Aorta (tissue), 5 donors: ENCODE measurements at regions not wholly inside any gene's neighbourhood (a gene's known extent, or its start where the extent isn't known, plus 50 kb on each side); places are given as distances from the start of the nearest gene placed in this dataset.

Experiments used
- ATAC-seq: fragments of 200-7000 bp; cut with Tn5 transposase; one replicate; pipeline ENCODE4 v1.9.1; 2022; ENCODE audit warnings: moderate library complexity; ENCODE audit not compliant: low FRiP score
- DNase-seq, 2 donors: peaks; one replicate each; pipeline ENCODE4 v3.0.0-alpha.2; 2020
- H3K27ac ChIP-seq, 2 donors: one replicate each; pipeline ENCODE4 v1.5.1; 2013; ENCODE audit warnings: low read length in 2 of 2, mild to moderate bottlenecking in 2 of 2, moderate library complexity in 2 of 2, control low read depth in 1 of 2, inconsistent platforms in 1 of 2, low read depth in 1 of 2
- H3K27me3 ChIP-seq, 2 donors: one replicate each; pipeline ENCODE4 v1.6.1; 2013; ENCODE audit warnings: control low read depth in 1 of 2, low read length in 1 of 2, mild to moderate bottlenecking in 1 of 2, moderate library complexity in 1 of 2; ENCODE audit not compliant: insufficient read depth in 2 of 2, control insufficient read depth in 1 of 2
- H3K36me3 ChIP-seq, 2 donors: one replicate each; pipeline ENCODE4 v1.6.1; 2013; ENCODE audit warnings: control low read depth in 1 of 2, low read length in 1 of 2, mild to moderate bottlenecking in 1 of 2; ENCODE audit not compliant: insufficient read depth in 2 of 2, control insufficient read depth in 1 of 2
- H3K4me1 ChIP-seq, 2 donors: one replicate each; pipeline ENCODE4 v1.6.1; 2013; ENCODE audit warnings: low read length in 2 of 2, control low read depth in 1 of 2, mild to moderate bottlenecking in 1 of 2, moderate library complexity in 1 of 2; ENCODE audit not compliant: insufficient read depth in 2 of 2, control insufficient read depth in 1 of 2
- H3K4me3 ChIP-seq, 2 donors: one replicate each; pipeline ENCODE4 v1.5.1; 2013; ENCODE audit warnings: low read length in 2 of 2, control low read depth in 1 of 2, mild to moderate bottlenecking in 1 of 2
- H3K9me3 ChIP-seq: one replicate; pipeline ENCODE4 v1.6.1; 2013; ENCODE audit warnings: mild to moderate bottlenecking, low read length; ENCODE audit not compliant: control insufficient read depth
- WGBS, 2 donors: extraction: QIAGEN DNeasy Blood & Tissue Kit; methylation state at CpG; one replicate each; pipeline ENCODE4 v1.1.7; 2013; 5-methylcytosine and 5-hydroxymethylcytosine counted together
- intact Hi-C, 2 donors: fragments of 100-400 bp; cut with DNase I; formaldehyde crosslinking; loops; one replicate each; pipeline versions ENCODE4 v1.14.2 to v1.15.0; 2022
- donor health status: healthy with polysubstance abuse.
- donor health status: Bipolar disorder and iron deficiency.
- donor health status: DM: no; HTN: no; CAD: no.
- donor health status: DM: no; HTN: no; CAD: no.
- donor health status: DM: yes; HTN: yes; CAD: no.

DNA sequence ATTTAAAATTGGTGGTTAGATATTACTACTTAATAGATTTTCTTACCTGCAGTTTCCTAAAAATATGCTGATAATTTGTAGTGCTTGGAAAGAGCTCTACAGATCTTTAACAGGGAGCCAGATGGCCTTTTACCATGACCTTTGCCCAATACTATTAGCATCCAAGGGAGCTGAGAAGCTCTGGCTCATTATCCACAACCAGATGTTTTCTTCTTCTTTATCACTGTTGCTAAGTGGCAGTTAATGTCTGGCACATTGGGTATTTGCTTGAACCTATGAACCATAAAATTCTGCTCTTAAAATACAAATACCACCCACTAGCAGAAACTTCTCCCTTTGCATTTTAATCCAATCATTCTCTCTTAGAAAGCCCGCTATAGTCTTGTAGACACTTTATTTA is 1480.3 kb downstream of the C4orf33 start:
- no peaks in the 10 kb centered on the region for H3K27me3 ChIP-seq
- intact Hi-C loops = no loop called here
- no peaks in the 10 kb centered on the region for H3K4me1 ChIP-seq
- H3K4me3 ChIP-seq = no peak overlapping the region
- H3K27ac ChIP-seq = no peak overlapping the region
- H3K36me3 ChIP-seq = no peaks in the 10 kb centered on the region
- no peaks in the 10 kb centered on the region for H3K9me3 ChIP-seq
- ATAC-seq (no peak), DNase-seq (no peak)
- WGBS, 2 donors = 81 to 87% methylated on average over 1 of the region's 1 CpG

DNA sequence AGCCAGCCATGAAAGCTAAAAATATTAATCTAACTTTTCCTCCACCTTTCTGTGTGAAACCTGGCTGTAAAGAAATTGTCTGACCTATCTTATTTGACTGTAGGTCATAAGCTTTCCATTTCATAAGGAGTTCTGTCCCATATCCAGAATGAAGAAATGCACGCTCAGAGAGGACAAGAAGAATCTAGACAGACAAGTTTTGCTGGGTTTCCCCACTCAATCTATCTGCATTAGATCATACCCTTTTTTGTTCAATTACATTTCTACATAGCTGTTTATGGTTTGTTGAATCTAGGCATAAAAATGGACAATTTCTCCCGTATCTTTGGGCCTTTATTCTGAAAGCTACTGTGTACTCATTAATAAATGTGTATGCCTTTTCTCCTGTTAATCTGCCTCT is 1495.1 kb downstream of the C4orf33 start:
- Histone ChIP-seq H3K27me3 (no peaks in the 10 kb centered on the region), H3K4me3 (no peak overlapping the region), H3K4me1 (no peaks in the 10 kb centered on the region), H3K36me3 (no peaks in the 10 kb centered on the region), H3K27ac (no peak overlapping the region), H3K9me3 (no peaks in the 10 kb centered on the region)
- DNase-seq (no peak), ATAC-seq (no peak)
- WGBS, 2 donors = 88 to 91% methylated on average over 2 of the region's 2 CpGs
- intact Hi-C loops = no loop called here

DNA sequence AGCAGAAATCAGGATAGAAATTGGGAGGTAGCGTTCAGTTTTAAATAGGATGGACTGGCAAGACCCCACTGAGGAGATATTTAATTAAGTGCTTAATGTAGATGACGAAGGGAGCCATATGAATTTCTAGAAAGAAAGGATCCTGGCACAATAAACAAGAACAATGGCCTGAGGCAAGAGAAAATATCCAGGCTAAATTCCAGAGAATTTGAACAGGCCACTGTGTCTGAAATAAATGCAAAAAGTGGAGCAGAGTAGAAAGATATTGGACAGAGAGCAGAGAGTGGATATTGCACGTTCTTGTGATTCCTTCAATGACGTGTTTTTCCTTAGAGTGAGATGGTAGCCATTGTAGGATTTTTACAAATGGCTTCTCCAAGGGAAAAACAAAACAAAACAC is 1504.8 kb downstream of the C4orf33 start:
- ATAC-seq = no peak
- H3K36me3 ChIP-seq = no peaks in the 10 kb centered on the region
- no peak overlapping the region for H3K4me3 ChIP-seq
- intact Hi-C loops = no loop called here
- 61 to 77% methylated on average over 4 of the region's 4 CpGs for WGBS, 2 donors
- DNase-seq = no peak
- H3K27ac ChIP-seq = no peak overlapping the region
- no peaks in the 10 kb centered on the region for H3K27me3 ChIP-seq
- H3K9me3 ChIP-seq = no peaks in the 10 kb centered on the region
- H3K4me1 ChIP-seq = no peaks in the 10 kb centered on the region

DNA sequence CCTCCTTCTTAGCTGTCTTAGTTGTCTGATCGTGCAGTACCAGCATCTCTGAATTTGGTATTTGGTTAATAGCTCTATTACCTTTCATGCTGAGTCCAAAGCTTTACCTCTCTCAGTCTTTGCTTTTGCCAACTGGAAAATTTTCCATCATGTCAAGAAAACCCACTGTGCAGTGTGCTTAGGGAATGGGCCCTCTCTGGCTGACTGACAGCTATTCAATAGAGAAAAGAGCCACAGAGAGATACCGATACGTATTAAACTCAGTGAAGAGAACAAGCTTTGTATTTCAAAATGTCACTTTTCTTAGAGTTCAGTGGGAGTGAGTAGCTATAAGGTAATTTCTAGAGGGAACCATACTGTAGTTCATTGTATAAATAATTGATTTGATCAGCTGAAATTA is 1507.1 kb downstream of the C4orf33 start:
- Histone ChIP-seq H3K27me3 (peaks cover 0 to 1% of the 10 kb centered on the region in 2 donors), H3K27ac (no peak overlapping the region), H3K4me3 (no peak overlapping the region), H3K36me3 (no peaks in the 10 kb centered on the region), H3K4me1 (no peaks in the 10 kb centered on the region), H3K9me3 (no peaks in the 10 kb centered on the region)
- DNase-seq (no peak), ATAC-seq (no peak)
- WGBS, 2 donors = 84 to 88% methylated on average over 3 of the region's 3 CpGs
- intact Hi-C loops = no loop called here

DNA sequence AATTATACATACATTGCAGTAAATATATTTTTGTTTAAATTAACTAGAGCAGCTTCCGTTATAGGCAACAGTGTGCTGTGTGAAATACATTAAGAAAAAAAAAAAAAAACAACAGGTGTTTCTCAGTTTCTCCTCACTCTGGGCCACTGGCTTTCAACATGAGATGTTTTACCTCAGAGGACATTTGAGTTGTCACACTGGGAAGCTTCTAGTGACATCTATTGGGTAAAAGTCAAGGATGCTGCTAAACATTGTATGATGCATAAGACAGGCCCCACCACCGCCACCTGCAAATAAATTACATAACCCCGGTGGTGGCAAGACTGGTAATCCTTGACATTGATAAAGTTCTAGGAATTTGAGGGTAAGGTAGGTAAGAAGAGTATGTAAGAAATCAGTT is 1512.2 kb downstream of the C4orf33 start:
- 94% methylated on average over 3 of the region's 3 CpGs for WGBS, 2 donors
- Histone ChIP-seq H3K4me1 (no peaks in the 10 kb centered on the region), H3K36me3 (no peaks in the 10 kb centered on the region), H3K27ac (no peak overlapping the region), H3K9me3 (no peaks in the 10 kb centered on the region), H3K27me3 (peaks cover 0 to 1% of the 10 kb centered on the region in 2 donors), H3K4me3 (no peak overlapping the region)
- intact Hi-C loops = no loop called here
- no peak for DNase-seq
- ATAC-seq = no peak

DNA sequence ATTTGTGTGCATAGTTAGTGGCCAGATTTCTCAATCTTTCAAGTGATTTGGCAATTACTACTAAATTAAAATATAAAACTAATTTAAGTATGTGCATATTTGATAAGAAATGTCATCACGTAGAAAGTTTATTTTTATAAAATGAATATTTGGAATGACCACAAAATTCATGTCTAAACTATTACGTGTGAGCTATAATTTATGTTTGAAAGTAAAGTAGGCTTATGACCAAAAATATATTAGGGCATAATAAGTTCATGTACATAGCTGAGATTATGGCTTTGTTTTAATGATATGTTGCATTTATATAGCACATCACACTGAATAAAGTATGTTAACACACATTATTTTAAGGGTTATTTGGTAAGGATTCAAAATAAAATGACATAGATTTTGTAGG is 1532.6 kb downstream of the C4orf33 start:
- H3K36me3 ChIP-seq = no peaks in the 10 kb centered on the region
- H3K27me3 ChIP-seq = no peaks in the 10 kb centered on the region
- WGBS, 2 donors = 1 to 9% methylated on average over 2 of the region's 2 CpGs
- H3K4me1 ChIP-seq = no peaks in the 10 kb centered on the region
- intact Hi-C loops = no loop called here
- ATAC-seq (no peak), DNase-seq (no peak)
- no peak overlapping the region for H3K27ac ChIP-seq
- peaks cover under 1% of the 10 kb centered on the region for H3K9me3 ChIP-seq
- no peak overlapping the region for H3K4me3 ChIP-seq

DNA sequence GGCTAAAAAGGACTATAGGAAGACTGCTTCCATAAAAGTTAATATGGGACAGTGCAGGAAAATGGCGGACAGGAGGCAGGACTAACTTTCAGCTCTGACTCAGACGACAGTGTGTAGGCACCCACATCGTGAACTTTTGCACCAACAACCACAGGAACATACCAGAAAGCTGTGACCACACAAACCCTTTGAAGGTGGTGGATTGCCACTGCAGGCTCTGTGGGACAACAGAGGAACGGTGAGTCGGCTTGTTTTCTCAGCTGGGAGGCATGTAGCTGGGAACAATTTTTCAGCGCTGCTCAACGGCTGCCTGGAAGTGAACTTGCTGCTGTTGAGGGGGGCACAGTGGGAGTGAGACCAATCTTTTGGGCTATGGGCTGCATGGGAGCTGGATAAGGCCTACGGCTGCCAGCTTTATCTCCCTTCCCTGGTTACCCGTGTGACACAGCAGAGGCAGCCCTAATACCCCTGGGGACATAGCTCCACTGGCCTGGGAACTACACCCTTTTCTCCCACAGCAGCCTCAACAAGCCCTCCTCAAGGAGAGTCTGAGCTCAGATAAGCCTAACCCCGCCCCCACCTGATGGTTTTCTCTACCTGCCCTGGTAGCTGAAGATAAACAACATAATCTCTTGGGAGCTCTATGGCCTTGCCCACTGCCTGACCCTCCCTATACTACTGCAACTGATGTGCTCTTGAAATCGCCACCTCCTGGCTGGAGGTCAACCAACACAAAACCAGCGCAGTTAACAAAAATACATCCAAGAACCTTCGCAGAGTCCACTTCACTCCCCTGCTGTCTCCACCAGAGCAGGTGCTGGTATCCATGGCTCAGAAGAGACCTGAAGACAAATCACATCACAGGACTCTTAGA is 1537.0 kb downstream of the C4orf33 start:
- Histone ChIP-seq H3K4me1 (no peaks in the 10 kb centered on the region), H3K36me3 (no peaks in the 10 kb centered on the region), H3K4me3 (no peak overlapping the region), H3K27me3 (no peaks in the 10 kb centered on the region), H3K9me3 (peaks cover 1% of the 10 kb centered on the region), H3K27ac (no peak overlapping the region)
- no peak for ATAC-seq
- DNase-seq = no peak
- intact Hi-C loops = no loop called here
- WGBS, 2 donors = 52 to 69% methylated on average over 13 of the region's 13 CpGs

DNA sequence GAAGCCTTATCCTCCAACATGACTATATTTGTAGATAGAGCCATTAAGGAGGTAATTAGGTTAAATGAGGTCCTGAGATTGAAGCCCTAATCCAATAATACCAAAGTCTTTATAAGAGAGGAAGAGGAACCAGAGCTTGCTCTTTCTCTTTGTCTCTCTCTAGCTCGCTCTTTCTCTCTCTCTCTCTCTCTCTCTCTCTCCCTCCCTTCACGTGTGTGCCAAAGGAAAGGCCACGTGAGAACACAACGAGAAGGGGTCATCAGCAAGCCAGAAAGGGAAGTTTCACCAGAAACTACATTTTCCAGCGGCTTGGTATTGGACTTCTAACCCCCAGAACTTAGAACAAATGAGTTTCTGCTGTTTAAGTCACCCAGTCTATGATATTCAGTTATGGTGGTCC is 1540.5 kb downstream of the C4orf33 start:
- Histone ChIP-seq H3K36me3 (no peaks in the 10 kb centered on the region), H3K27ac (no peak overlapping the region), H3K4me1 (no peaks in the 10 kb centered on the region), H3K9me3 (peaks cover 1% of the 10 kb centered on the region), H3K4me3 (no peak overlapping the region), H3K27me3 (no peaks in the 10 kb centered on the region)
- DNase-seq = no peak
- intact Hi-C loops = no loop called here
- ATAC-seq = no peak
- WGBS, 2 donors = 55 to 56% methylated on average over 5 of the region's 5 CpGs

DNA sequence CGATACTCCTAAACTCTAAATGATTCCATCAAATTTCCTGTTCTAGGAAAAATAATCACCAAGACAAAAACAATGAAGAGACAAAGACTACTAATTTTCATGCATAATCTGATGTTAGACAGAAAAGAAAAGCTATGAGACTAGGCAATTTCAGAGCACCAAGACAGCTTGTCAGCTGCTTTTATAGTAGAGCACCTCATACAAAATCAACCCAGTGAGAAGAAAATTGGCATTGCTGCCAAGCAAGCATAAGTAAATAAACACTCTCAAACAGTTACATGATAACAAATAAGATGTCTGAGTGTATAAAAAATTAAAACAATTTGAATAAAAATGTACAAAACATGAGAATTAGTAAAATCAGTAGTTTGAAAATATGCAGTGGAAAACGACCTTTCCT is 1544.6 kb downstream of the C4orf33 start:
- WGBS, 2 donors = 54 to 67% methylated on average over 2 of the region's 2 CpGs

More for the DNA sequence above, 1544.6 kb downstream of the C4orf33 start:
- DNase-seq (no peak), ATAC-seq (no peak)
- intact Hi-C loops = no loop called here
- Histone ChIP-seq H3K4me1 (no peaks in the 10 kb centered on the region), H3K9me3 (no peaks in the 10 kb centered on the region), H3K27ac (no peak overlapping the region), H3K36me3 (no peaks in the 10 kb centered on the region), H3K4me3 (no peak overlapping the region), H3K27me3 (no peaks in the 10 kb centered on the region)
